Activated CD4-positive, alpha-beta T cell treated with anti-CD3 and anti-CD28 coated beads for 48 hours (primary cell): ENCODE measurements at regions not wholly inside any gene's neighbourhood (a gene's known extent, or its start where the extent isn't known, plus 50 kb on each side); places are given as distances from the start of the nearest gene placed in this dataset.
"Not testable (repeated sequence)": the region's sequence is repeated elsewhere in the genome, so short reads cannot be mapped to it uniquely, and the experiment has no call there.

Experiments
- DNase-seq: peaks from one replicate; pipeline ENCODE4 v3.0.0-alpha.2; 2020

GRCh38 chrY:8151561-8151960 is 1185.7 kb upstream of the TSPY4 start:
- DNase-seq = no peak

- DNase-seq = no peak
These were observed 1208.7 kb upstream of the TSPY4 start for GRCh38 chrY:8128578-8128977.

- no peak for DNase-seq
These were observed 1211.2 kb upstream of the TSPY4 start for GRCh38 chrY:8125907-8126571.

GRCh38 chrY:8121825-8122224 is 1210.3 kb upstream of the AMELY start:
- DNase-seq = no peak

- no peak for DNase-seq
These were observed 1182.9 kb upstream of the AMELY start for GRCh38 chrY:8094429-8094828.

GRCh38 chrY:8092926-8093325 is 1181.4 kb upstream of the AMELY start:
- no peak for DNase-seq

GRCh38 chrY:8085925-8086324 is 1174.4 kb upstream of the AMELY start:
- no peak for DNase-seq

GRCh38 chrY:8084192-8084591 is 1172.6 kb upstream of the AMELY start:
- no peak for DNase-seq

GRCh38 chrY:8081151-8081550 is 1169.6 kb upstream of the AMELY start:
- no peak for DNase-seq

- no peak for DNase-seq
These were observed 1153.7 kb upstream of the AMELY start for GRCh38 chrY:8065220-8065619.

GRCh38 chrY:8064500-8064899 is 1152.9 kb upstream of the AMELY start:
- DNase-seq = no peak

GRCh38 chrY:8063973-8064372 is 1152.4 kb upstream of the AMELY start:
- no peak for DNase-seq

- no peak for DNase-seq
These were observed 1147.1 kb upstream of the AMELY start for GRCh38 chrY:8058613-8059012.

GRCh38 chrY:8051340-8051739 is 1139.8 kb upstream of the AMELY start:
- DNase-seq = no peak

GRCh38 chrY:8041238-8041637 is 1129.7 kb upstream of the AMELY start:
- no peak for DNase-seq

- DNase-seq = no peak
These were observed 1125.0 kb upstream of the AMELY start for GRCh38 chrY:8036563-8036962.

GRCh38 chrY:8035653-8036052 is 1124.1 kb upstream of the AMELY start:
- no peak for DNase-seq

- DNase-seq = no peak
These were observed 1123.1 kb upstream of the AMELY start for GRCh38 chrY:8034673-8035072.

GRCh38 chrY:8033200-8033599 is 1121.6 kb upstream of the AMELY start:
- no peak for DNase-seq

- DNase-seq = no peak
These were observed 1109.0 kb upstream of the AMELY start for GRCh38 chrY:8020540-8020939.

GRCh38 chrY:8011515-8011914 is 1100.0 kb upstream of the AMELY start:
- DNase-seq = no peak

GRCh38 chrY:8004196-8004595 is 1092.6 kb upstream of the AMELY start:
- peak; percentile 32 for DNase-seq

- DNase-seq = no peak
These were observed 1085.2 kb upstream of the AMELY start for GRCh38 chrY:7996726-7997125.

GRCh38 chrY:7994781-7995180 is 1083.2 kb upstream of the AMELY start:
- not testable (repeated sequence) for DNase-seq

- DNase-seq = no peak
These were observed 1068.2 kb upstream of the AMELY start for GRCh38 chrY:7979770-7980169.

GRCh38 chrY:7977301-7977700 is 1065.7 kb upstream of the AMELY start:
- DNase-seq = no peak
